Hematopoietic multipotent progenitor cell treated with erythropoietin and hydrocortisone succinate and interleukin-3 and kit ligand, for 17 days (in vitro differentiated cells): ENCODE measurements at regions not wholly inside any gene's neighbourhood (a gene's known extent, or its start where the extent isn't known, plus 50 kb on each side); places are given as distances from the start of the nearest gene placed in this dataset.

Source experiments
- DNase-seq: peaks from one replicate; pipeline ENCODE4 v3.0.0-alpha.2; 2015; ENCODE audit warnings: low spot score

DNA sequence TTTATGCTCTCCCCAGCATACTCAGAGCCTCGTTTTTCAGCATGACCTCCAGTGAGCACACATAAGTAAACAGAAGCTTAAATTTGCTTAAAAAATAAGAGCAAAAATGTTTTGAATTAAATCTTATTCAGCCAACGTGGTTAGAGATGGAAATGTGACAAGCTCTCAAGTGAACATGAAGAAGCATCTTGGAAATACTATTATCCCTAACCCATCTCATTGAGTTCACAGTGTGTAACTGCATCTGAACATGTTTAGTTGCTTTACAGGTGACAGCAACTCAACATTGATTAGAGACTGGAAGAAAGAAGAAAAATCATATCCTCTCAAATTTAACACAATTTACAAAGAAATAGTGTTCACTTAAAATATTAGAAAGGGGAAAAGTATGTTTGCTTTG lies 1785.1 kb downstream of the MAT2B start:
- DNase-seq: no peak

DNA sequence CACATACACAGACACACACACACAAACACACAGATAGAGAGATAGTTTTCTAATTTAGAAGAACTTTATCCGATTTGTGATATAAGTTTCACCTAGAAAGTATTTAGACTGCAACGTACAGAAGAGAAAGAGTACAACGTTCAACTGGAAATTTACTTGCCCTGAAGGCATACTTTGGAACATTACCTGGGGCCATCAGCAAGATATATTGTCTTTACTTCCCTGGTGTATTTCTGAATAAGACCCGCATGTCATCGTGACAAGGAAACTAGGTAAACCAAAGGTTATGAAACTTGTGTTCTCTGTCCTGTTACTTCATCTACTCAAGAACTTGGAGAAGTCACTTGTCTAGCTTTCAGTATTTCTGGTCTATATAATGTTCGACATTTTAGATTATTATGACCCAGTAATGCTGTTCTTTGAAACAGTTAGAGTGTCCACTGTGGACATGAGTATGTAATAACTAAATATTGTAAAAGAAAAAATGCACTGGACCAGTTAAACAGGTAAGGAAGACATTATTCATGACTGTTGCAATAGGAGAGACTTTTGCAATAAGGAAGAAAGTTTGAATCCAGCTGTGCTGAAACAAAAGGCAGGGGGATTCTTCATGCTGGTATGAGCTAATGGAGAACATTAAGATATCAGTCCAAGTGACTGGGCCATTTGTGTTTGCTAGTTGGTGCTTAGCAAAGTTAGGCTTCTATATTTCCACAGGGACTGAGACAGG lies 1791.1 kb downstream of the MAT2B start:
- no peak for DNase-seq

DNA sequence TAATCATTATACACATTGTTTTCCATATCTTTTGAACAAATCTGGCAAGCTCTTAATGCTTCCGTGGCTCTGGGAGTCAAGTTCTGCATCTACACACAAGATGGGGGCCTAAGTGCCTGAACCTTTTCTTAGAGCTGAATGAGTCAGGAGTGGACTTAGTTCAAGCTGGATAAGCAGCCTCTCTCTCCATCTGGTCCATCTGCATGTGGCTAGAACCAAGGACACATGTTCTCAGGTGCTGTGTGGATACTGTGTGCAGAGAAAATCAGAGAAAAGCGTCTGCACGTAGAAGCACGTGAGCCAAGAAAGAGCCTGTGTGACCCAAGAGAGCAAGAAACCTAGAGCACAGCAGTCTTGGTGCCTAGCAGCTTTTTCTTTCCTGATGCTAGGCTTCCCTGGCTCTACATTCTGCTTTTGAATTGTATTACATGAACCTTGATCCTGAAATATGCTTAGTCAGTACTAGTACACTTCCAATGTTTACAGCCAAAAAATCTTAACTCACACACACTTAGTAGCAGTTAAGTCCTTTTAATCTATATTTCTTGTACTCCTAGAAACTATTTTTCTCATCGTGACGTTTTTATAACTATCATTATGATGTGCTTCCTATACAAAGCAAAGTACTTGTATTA lies 1798.9 kb downstream of the MAT2B start:
- no peak for DNase-seq

DNA sequence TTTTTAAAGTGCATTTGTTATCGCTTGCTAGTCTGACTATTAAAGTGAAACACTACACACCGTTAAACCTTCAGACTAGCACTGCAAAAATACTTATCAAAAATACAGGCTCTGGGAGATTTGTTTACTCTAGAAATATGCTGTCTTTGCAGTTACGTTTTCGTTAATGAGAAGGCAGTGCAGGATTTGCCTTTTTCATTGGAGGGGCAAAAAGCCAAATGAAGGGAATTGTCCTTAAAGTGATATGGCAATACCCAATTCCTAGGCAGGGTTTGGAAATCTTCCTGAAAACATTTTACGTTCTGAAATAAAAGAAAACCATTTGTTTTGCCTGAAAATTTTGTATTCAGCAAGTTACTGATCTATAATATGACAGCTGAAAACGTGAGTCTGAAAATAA lies 1800.2 kb downstream of the MAT2B start:
- DNase-seq: no peak

DNA sequence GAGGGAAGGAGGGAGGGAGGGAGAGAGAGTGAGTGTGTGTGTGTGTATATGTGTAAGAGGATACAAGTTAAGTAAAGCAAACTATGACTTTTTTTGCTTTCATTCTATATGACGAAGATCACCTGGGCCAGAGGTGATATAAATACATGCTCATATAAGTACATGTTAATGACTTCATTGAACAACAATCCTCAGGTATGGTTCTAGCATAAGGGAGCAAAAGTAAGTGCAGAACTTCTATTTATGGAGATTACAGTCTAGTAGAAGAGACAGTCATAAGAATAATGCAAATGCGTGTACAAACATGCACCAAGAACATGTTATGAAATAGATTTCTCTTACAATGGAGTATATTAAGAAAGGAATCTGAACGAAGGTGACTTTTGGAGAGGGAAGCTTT lies 1804.0 kb downstream of the MAT2B start:
- no peak for DNase-seq

DNA sequence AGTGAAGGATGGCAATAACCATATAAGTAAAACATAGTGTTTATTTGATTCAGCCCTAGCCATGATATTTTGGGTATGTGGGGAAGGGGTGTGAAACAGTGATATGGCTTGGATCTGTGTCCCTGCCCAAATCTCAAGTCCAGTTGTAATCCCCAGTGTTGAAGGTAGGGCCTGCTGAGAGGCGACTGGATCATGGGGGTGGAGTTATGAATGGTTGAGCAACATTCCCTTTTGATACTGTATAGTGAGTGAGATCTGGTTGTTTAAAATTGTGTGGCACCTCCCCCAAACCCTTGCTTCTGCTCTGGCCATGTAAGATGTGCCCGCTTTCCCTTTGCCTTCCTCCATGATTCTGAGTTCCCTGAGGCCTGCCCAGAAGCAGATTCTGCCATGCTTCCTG lies 1804.6 kb downstream of the MAT2B start:
- DNase-seq: no peak

DNA sequence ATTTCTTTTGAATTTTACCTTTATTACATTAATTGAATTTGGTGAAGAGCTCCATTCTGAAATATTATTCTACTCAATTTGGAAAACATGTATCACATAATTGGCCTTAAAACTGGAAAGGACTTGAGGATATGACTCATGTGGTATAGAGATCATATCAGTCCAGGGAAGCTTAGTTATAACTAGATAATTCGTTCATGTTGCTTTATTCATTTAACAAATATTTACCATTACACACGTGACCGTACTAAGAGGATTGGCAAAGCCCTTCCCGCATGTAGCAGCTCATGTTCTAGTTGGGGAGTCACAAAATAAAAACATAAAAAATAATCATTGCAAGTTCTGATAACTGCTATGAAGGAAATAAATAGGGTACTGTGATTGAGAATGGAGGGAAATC lies 1816.5 kb downstream of the MAT2B start:
- no peak for DNase-seq

DNA sequence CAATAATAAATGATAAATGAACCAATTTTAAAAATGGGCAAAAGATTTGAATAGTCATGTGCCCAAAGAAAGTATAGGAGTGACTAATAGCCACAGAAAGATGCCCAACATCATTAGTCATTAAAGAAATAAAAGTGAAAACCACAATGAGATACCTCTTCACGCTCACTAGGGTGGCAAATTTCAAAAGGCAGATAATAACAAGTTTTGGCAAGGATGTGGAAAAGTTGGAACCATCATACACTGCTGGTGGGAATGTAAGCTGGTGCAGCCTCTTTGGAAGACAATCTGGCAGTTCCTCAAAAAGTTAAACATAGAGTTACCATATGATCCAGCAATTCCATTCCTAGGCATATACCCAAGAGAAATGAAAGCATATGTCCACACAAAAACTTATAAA lies 1819.8 kb downstream of the MAT2B start:
- no peak for DNase-seq

DNA sequence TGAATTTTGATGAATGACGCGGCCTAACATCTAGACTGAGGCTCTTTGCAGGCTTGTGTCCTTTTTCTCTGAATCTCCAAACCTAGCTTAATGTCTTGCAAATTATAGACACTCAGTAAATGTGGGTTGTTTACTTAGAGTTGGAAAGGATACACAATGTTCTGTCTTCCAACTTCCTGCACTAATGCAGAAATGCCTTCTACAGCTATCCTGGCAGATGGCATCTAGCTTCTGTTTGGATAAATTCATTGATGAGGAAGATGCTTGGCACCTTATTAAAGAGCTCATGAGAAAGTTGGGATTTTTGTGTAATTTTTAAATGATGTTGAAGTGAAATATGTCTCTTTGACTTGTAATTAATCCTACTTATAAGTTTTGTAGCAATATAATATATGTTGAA lies 1822.2 kb downstream of the MAT2B start:
- DNase-seq: no peak

DNA sequence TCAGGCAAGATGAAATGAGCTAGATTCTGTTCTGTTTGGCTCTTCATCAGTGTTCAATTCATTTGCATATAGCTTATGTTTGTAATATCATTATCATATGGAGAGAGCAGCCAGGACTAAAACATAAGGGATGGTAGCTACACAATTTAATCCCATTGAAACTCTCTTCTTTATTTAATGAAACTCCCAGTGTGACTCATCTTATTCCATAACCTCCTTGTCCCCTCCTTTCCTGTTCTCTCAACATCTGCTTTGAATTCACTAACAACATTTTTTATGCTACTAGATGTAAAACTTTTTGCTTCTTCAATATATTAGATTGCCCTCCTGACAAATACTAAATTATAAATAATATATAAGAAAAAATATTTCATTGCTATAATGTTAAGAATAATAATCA lies 1823.4 kb downstream of the MAT2B start:
- no peak for DNase-seq

DNA sequence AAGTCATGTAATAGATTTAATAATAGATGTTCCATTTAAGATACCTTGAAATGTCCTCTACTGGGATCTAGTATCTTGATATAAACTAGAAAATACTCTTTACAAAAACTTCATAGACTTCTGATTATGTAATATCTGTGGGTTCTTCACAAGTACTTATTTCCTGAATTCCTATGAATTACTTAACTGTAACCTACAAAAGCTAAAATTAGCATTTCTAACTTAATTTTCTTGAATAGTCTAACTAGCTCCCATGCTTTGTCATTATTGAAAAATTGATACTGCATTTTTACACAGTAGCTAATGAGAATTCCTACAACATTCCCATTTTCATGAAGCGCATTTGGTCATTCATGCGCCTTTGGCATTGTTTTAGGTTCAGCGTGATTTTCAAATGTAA lies 1828.2 kb downstream of the MAT2B start:
- DNase-seq: no peak

DNA sequence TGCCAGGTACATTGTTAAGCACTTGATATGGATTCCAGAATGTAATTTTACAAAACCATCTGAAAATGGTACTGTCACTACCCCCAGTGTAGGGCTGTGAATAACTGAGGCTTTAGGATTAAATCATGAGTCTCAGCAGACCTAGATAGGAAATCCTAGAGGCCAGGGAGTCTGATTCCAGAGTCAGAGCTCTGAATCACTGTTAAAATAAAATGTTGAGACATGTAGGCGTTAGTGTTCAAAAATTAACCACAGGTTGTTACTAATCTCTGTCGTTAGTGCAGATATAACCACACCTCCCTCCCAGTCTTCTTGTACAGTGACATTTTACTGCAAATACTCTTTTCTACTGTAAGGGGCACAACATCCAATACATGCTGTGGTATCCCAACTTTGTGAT lies 1828.8 kb downstream of the MAT2B start:
- no peak for DNase-seq

DNA sequence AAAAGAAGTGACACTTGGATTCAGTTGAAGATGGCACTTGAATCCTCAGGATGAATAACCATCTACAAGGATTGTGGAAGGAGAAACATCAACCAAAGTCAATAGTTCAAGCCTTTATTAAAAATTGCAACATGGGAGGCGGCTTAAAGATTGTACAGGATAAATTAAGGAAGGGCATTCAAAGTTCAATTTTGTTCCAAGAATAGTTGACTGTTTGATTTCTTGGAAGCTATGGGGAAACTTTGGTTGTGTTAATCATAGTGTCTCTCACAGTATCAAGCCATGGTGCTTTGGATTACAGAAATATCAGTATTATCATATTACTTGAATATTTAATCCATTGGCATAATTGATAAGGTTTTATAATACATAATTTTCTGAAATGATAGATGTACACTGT lies 1844.3 kb downstream of the MAT2B start:
- no peak for DNase-seq

DNA sequence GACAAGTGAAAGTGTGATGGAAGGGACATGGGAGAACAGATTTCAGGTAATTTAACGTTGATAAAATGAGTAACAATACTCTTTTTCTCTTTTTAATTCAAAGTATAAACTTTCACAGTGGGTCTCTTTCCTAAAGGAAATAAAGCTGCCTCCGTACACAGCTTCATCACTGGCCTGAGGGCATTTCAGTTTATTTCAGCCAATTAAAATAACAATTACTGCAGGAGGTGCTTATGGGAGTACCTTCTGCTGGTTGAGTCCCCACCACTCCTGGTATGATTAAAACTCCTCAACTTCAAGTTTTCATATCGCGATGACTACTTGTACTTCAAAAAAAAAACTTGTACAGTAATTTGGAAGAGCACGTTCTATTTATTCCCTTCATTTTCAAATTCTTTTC lies 1845.9 kb downstream of the MAT2B start:
- DNase-seq: no peak

DNA sequence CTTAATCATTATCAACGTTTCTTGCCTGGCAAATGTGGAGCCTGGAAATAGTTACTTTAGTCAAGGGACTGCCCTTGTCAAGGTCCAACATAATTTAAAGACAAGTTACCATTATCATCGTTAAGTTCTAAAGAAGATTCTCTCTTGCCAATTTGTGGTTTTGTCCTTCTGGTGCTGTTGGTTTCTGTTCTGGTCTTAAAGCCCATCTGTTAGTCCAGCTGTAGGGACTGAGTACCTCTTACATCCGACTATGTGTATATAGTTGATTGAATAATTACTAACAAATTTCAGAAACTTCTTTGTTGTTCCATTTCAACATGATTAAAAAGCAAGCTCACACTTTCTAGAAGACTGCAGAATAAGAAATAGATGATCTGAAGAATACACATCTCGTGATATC lies 1854.9 kb downstream of the MAT2B start:
- no peak for DNase-seq

DNA sequence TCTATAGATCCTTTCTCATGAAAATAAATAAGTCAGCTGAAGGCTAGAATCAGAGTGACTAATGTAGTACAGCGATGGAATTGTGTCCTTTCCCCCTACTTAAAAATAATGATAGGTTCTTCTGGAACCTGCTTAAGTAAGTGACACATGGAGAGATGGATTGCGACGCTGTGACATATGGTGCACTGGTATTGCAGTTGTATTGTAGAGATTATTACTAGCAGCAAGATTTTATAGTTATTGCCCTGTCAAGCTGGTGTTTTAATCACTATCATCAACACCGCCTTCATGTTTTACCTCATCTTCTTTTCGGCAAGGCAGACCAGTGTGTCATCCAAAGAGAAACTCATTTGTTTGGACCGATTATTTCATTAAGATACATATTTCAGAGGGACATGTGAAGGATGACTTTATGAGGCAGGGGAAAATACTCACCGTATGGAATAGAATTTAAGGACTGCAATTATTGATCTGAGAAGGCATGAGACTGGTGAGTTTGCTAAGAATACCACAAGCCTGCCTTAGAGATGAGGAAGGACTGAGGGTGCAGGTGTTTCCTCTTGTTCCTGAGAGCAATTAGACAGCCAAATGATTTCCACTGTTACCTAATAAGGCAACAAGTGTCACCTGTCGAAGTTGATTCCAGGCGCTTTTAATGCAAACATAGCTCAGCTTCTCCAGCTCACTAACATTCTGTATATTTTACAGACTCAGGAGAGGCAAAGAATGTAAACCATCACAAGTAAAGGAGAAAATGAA lies 1855.5 kb downstream of the MAT2B start:
- no peak for DNase-seq

DNA sequence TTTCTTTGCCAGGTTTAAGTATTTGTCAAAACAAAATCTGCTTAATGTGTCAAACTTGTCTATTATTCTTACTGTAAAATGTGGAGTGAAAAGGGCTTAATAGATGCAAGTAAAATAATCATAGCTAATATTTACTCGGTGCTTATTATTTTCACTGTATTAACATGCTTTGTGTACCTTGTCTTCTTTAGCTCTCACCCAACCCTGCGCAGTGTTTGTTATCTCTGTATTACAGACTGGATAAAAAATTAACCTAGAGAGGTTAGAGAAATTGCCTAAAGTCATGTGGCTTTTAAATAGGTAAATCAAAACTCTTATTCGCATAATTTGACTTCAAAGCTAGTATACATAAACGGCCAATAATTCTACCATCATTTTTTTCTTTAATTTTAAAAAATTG lies 1864.8 kb downstream of the MAT2B start:
- DNase-seq: no peak

DNA sequence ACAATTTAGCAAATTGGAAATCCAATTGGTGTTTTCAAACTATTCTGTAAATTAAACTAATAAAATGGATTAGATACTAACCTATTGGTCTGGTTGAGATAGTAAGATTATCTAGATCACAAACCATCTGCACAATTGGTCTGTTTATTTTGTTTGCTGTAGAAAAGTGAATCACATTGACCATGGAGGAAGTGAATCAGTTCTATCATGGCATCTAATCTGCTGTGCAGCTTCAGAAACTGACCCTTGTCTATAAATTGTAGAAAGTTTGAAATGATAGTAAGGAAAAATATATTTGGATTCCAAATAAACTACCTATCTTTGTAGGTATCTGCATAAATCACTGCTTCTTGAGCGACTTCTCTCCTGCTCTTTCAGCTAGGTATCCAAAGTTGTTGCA lies 1865.4 kb downstream of the MAT2B start:
- DNase-seq: no peak

DNA sequence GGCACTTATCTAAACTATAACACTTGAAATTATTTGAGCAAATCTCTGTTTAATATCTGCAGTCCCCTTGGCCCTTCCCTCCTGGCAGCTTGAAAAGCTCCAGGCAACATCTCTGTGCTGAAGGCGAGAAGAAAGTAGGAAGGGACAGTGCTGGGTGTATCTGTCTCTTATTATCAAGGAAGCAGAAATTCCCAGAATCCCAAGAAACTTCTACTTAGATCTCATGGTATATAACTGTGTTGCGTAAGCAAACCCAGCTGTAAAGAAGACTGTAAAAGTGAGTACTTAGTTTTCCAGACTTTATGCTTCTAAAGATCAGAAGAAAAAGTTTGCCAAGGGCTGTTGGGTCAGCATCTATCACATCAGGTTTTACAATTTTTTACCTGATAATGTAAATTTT lies 1869.8 kb downstream of the MAT2B start:
- DNase-seq: no peak

DNA sequence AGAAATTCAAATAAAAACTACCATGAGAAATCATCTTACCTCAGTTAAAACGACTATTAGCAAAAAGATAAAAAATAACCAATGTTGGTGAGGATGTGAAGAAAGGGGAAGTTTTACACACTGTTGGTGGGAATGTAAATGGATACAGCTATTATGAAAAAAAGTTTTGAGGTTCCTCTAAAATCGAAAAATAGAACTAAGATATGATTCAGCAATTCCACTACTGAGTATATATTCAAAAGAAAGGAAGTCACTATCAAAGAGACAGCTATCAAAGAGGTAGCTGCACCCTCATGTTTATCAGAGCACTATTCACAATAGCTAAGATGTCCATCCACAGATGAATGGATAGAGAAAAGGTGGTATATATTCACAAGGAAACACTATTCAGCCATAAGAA lies 1888.4 kb downstream of the MAT2B start:
- no peak for DNase-seq

DNA sequence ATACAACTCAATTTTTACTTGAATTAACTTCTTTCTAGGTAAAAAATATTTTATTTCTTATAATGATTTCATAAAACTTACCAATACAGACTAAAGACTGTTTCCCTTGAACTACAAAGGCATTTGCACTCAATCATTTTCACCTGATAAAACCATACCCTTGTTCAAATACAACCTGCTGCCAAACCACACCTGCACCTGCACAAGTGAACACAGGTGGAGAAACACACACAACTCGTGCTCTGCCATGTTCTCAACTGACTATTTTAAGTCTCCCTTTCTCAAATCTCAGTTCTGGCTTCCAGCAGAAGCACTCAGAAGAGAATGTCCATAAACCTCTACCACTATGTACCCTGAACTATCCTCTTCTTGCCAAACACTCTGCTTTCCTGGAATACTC lies 1892.1 kb downstream of the MAT2B start:
- no peak for DNase-seq

DNA sequence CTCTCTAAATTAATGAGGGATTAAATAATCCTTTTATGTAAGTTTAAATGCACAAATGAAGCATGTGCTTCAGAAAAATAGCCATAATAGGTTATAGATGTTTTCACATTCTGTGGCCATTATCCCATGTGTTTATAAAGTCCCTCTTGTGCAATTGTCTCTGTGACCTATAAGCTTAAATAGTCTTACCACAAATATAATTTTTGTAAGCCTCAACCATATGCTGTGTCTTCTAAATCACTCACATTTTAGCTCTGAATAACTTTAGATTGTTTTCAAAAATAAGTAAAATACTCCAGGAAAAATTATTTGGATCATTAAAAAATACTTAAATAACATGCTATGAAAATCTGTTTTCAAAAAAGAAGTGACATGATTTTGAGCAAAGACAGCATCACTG lies 1894.7 kb downstream of the MAT2B start:
- DNase-seq: no peak

DNA sequence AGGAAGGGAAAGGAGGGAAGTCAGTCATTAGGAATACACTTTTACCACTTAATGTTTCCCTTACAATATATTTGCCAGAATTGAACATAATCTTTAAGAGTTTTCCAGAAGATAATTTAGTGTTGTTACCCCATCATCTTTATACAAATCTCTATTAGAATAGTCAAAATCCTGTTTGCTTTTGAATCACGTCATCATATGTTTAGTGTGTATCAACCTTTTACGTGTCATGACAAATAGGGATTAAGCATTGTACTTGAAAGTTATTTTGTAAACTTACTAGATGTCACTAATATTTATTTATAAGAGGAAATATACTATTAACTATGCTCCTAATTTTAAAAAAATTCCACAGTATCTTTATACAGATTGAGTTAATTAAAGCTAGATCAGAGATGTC lies 1899.5 kb downstream of the MAT2B start:
- no peak for DNase-seq

DNA sequence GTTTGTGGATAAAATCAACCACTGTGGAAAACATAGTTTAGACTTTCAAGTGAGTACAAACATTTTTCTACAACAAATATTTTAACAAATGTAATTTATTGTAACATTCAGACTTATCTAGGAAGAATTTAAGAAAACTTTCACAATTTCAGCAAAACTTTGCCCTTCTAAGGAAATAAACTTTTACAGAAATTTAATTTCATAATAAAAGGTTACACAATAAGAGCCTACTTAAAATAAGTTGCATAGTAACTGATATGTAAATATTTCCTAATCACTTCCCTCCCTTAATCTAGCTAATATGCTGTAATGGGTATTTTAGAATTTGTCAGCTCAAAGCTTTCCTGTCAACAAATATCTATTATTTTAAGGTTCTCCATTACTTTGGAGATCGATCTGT lies 1899.9 kb downstream of the MAT2B start:
- no peak for DNase-seq
